Ishikawa (cell line): ENCODE measurements at regions not wholly inside any gene's neighbourhood (a gene's known extent, or its start where the extent isn't known, plus 50 kb on each side); places are given as distances from the start of the nearest gene placed in this dataset.

Experiments used
- CEBPB ChIP-seq: IDR thresholded peaks from 2 replicates; pipeline ENCODE4 v1.6.1; 2012
- CREB1 ChIP-seq: IDR thresholded peaks from 2 replicates; pipeline ENCODE4 v1.6.1; 2012; ENCODE audit warnings: low read depth
- EP300 ChIP-seq: IDR thresholded peaks from 2 replicates; pipeline ENCODE4 v1.6.1; 2012; ENCODE audit warnings: borderline replicate concordance
- FOXM1 ChIP-seq: IDR thresholded peaks from 2 replicates; pipeline ENCODE4 v1.6.1; 2012; ENCODE audit warnings: low read depth, borderline replicate concordance
- MAX ChIP-seq: IDR thresholded peaks from 2 replicates; pipeline ENCODE4 v1.6.1; 2012
- NFIC ChIP-seq: IDR thresholded peaks from 2 replicates; pipeline ENCODE4 v1.6.1; 2012
- RAD21 ChIP-seq: IDR thresholded peaks from 2 replicates; pipeline ENCODE4 v1.6.1; 2012; ENCODE audit warnings: low read depth
- REST ChIP-seq: IDR thresholded peaks from 2 replicates; pipeline ENCODE4 v1.6.1; 2012; ENCODE audit warnings: low read depth, mild to moderate bottlenecking
- TAF1 ChIP-seq: IDR thresholded peaks from 2 replicates; pipeline ENCODE4 v1.6.1; 2012; ENCODE audit warnings: low read depth, mild to moderate bottlenecking
- TCF12 ChIP-seq: IDR thresholded peaks from 2 replicates; pipeline ENCODE4 v1.6.1; 2012; ENCODE audit warnings: low read depth
- YY1 ChIP-seq: IDR thresholded peaks from 2 replicates; pipeline ENCODE4 v1.6.1; 2012; ENCODE audit warnings: low read depth

DNA sequence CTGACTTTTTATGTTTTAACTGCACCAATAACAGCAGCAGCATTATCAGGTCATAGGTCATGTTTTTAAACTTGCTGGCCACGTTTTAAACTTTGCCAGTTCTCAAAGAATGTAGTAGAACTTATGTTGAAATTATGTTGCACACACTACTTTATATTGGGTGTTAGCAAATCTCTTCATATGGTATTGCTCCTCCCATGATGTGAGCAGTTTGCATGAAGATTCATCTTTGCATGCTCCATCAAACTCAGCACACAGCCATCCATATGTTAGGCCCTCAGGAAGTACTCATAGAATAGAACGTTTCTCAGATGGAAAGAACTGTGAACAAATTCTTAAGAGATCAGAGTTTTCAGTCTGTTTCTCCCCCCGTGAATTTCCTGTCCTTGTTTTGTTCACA, 128.6 kb upstream of the MAP9 start:
- no peak for TF ChIP-seq REST
- TF ChIP-seq TCF12, result no peak
- no peak for TF ChIP-seq NFIC
- TF ChIP-seq MAX, result no peak
- no peak for TF ChIP-seq FOXM1
- no peak for TF ChIP-seq TAF1
- TF ChIP-seq RAD21, result no peak
- TF ChIP-seq CEBPB, result no peak
- no peak for TF ChIP-seq CREB1
- no peak for TF ChIP-seq YY1
- TF ChIP-seq EP300, result no peak
